Esophagus muscularis mucosa (tissue), 4 donors: ENCODE measurements at regions not wholly inside any gene's neighbourhood (a gene's known extent, or its start where the extent isn't known, plus 50 kb on each side); places are given as distances from the start of the nearest gene placed in this dataset.
A peak's percentile ranks its signal among the peaks of the same experiment; 100 is the strongest.

Experiments used
- DNase-seq: peaks from one replicate; pipeline ENCODE4 v3.0.0-alpha.2; 2017; ENCODE audit errors: extremely low spot score
- H3K27ac ChIP-seq, 4 donors: fragments of 200-600 bp; sonication (generic); replicated peaks in 1 of 4; 1 replicate in 3 of 4; 2 replicates in 1 of 4; pipeline ENCODE4 v1.5.1; 2016 to 2019; ENCODE audit warnings: mild to moderate bottlenecking in 1 of 4
- H3K27me3 ChIP-seq, 4 donors: fragments of 200-600 bp; sonication (generic); one replicate each; pipeline versions ENCODE4 v1.5.1 to v1.6.0; 2016 to 2019
- H3K36me3 ChIP-seq, 4 donors: fragments of 200-600 bp; sonication (generic); one replicate each; pipeline ENCODE4 v1.5.1; 2016 to 2019
- H3K4me1 ChIP-seq, 4 donors: fragments of 200-600 bp; sonication (generic); one replicate each; pipeline ENCODE4 v1.5.1; 2016 to 2019
- H3K4me3 ChIP-seq, 4 donors: fragments of 200-600 bp; sonication (generic); 1 replicate in 2 of 4; 2 replicates in 2 of 4; pipeline ENCODE4 v1.5.1; 2016 to 2019; ENCODE audit warnings: mild to moderate bottlenecking in 4 of 4, moderate library complexity in 1 of 4
- H3K9me3 ChIP-seq, 4 donors: fragments of 200-600 bp; sonication (generic); 1 replicate in 3 of 4; 2 replicates in 1 of 4; pipeline ENCODE4 v1.5.1; 2016 to 2019
- CTCF ChIP-seq, 3 experiments: fragments of 200-600 bp in 2 of 3; fragments of 450-650 bp in 1 of 3; sonication (generic) in 2 of 3; IDR thresholded peaks; one replicate each; pipeline ENCODE4 v1.5.1; 2017 to 2019; ENCODE audit warnings: antibody characterized with exemption in 3 of 3, mild to moderate bottlenecking in 2 of 3, moderate library complexity in 1 of 3
- EP300 ChIP-seq: sonication (generic); formaldehyde crosslinking; IDR thresholded peaks from one replicate; pipeline ENCODE4 v1.6.1; 2017; ENCODE audit warnings: antibody characterized with exemption
- POLR2A ChIP-seq: fragments of 450-650 bp; IDR thresholded peaks from one replicate; pipeline ENCODE4 v1.6.1; 2017; ENCODE audit warnings: antibody characterized with exemption, moderate library complexity, mild to moderate bottlenecking, low read depth
- POLR2AphosphoS5 ChIP-seq, 2 donors: sonication (generic); formaldehyde crosslinking; IDR thresholded peaks; one replicate each; pipeline ENCODE4 v1.6.1; 2017; ENCODE audit warnings: antibody characterized with exemption in 2 of 2
- WGBS: methylation state at CpG from one replicate; pipeline ENCODE4 v1.1.5; 2018; 5-methylcytosine and 5-hydroxymethylcytosine counted together
- intact Hi-C: fragments of 100-400 bp; cut with DNase I; formaldehyde crosslinking; loops from one replicate; pipeline ENCODE4 v1.15.1; 2023

GRCh38 chr2:70011786-70012185 lies 50.4 kb upstream of the ASPRV1 start:
- H3K36me3 ChIP-seq, result peaks cover 0 to 11% (median 7%) of the 10 kb centered on the region in 4 donors
- TF ChIP-seq CTCF (IDR thresholded peaks at IDR 0.05), result no peak
- TF ChIP-seq POLR2AphosphoS5 (IDR thresholded peaks at IDR 0.05), result no peak
- no peak for TF ChIP-seq EP300
- TF ChIP-seq POLR2A, result no peak
- intact Hi-C loops, result no loop called here
- no peaks in the 10 kb centered on the region for H3K4me1 ChIP-seq
- H3K27me3 ChIP-seq, result no peaks in the 10 kb centered on the region
- no peak overlapping the region for H3K4me3 ChIP-seq
- peak; percentile 31 for DNase-seq
- H3K9me3 ChIP-seq, result no peaks in the 10 kb centered on the region
- WGBS, result 89% methylated on average over 7 of the region's 7 CpGs
- H3K27ac ChIP-seq, result no peak overlapping the region

DNA sequence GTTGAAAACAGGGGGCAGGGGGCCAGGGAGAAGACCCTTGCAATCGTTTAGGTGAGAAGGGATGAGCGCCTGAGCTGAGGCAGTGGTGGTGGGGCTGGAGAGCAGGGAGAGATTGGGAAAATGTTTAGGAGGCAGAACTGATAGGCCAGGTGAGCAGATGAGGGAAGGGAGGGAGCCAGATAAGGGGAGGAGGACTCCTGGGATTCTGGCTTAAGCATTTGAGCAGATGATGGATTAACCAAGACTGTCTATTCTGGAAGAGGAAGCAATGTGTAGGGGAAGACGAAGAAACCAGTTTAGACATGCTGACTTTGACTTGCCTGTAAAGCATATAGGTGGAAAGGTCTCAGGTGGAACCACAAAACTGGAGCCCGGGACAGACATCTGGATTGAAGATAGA lies 49.9 kb upstream of the ASPRV1 start:
- peaks cover 0 to 7% (median 5%) of the 10 kb centered on the region in 4 donors for H3K36me3 ChIP-seq
- no peaks in the 10 kb centered on the region for H3K4me1 ChIP-seq
- no peak overlapping the region for H3K4me3 ChIP-seq
- H3K27me3 ChIP-seq, result no peaks in the 10 kb centered on the region
- H3K9me3 ChIP-seq, result no peaks in the 10 kb centered on the region
- H3K27ac ChIP-seq, result no peak overlapping the region
- DNase-seq, result no peak
- no peak for TF ChIP-seq POLR2A
- TF ChIP-seq CTCF (IDR thresholded peaks at IDR 0.05), result no peak
- no peak for TF ChIP-seq EP300
- TF ChIP-seq POLR2AphosphoS5 (IDR thresholded peaks at IDR 0.05), result no peak
- 81% methylated on average over 4 of the region's 4 CpGs for WGBS
- intact Hi-C loops, result no loop called here
